GM18511 (cell line): ENCODE measurements at regions not wholly inside any gene's neighbourhood (a gene's known extent, or its start where the extent isn't known, plus 50 kb on each side); places are given as distances from the start of the nearest gene placed in this dataset.

Experiments
- ATAC-seq: cut with Tn5 transposase; IDR thresholded peaks from one replicate; pipeline ENCODE4 v1.9.1; 2021; ENCODE audit warnings: mild to moderate bottlenecking, moderate library complexity; ENCODE audit not compliant: unreplicated experiment

DNA sequence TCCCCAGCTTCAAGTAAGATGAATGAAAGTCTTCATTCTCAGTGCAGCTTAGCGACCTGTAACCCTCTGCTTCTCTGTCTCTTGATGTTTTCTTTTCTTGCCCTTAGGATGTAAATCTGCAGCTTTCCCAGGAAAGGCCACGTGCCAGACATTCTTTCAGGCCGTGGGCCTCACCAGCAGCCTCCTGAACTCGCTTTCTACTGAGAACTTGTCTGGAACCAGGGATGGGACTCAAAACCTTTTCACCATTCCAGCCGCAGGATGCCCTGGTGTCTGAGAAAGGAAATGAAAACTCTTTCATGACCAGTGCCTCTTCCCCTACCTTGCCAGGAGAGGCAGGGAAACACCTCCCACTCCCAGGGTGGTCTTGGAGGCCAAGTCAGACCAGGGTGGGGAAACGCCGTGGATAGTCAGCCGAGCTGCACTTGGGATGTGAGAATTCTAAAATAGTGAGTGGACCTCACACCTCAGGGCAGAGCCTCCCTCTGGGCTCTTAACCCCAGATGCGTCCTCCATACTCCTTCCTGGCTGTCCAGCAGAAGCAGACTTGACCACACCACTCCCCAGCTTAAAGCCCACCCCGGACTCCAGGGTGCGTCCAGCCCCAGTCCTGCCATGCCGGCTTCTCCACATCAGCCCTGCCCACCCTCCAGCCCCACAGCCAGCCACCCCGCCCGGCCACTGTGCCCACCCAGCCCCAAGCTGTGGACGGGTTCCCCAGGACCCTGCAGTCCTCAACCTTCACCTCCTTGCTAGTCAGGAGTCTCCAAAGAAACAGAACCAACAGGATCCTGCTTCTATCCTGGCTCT, 115.5 kb downstream of the TWIST2 start:
- ATAC-seq, result no peak

DNA sequence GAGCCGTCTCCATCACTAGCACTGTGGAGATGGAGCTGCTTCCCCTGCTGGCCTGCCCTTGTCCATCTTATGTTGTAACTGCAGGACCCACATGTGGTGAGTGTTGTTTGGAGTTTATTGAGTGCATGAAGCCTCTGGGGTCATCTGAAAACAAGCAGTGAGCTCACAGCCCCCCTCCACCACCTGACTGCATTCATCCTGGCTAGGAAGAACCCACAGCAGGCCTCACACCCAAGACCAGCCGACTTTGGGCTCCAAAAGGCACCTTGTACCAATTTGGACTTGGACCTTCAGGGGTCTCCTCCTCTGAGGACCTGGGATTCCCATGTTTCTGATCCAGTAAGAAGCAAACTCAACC, 116.1 kb downstream of the TWIST2 start:
- ATAC-seq, result no peak

DNA sequence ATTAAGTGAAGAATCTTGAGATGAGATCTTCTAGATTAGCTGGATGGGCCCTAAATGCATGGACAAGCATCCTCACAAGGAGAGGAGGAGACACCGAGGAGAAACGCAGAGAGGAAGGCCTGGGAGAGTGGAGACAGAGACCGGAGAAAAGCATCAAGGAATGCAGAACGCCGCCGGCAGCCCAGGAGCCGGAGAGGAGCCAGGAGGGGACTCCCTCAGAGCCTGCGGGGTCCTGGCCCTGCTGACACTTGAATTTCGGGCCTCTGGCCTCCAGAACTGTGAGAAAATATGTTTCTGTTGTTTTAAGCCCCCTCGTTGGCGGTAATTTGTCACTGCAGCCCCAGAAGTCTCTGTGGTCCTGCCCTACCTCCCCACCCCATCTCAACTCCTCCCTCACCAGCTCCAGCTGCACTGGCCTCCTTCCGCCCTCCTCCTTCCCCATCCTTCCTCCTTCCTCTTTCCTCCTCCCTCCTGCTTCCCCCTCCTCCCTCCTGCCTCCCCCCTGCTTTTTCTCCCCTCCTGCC, 116.7 kb downstream of the TWIST2 start:
- ATAC-seq, result no peak

DNA sequence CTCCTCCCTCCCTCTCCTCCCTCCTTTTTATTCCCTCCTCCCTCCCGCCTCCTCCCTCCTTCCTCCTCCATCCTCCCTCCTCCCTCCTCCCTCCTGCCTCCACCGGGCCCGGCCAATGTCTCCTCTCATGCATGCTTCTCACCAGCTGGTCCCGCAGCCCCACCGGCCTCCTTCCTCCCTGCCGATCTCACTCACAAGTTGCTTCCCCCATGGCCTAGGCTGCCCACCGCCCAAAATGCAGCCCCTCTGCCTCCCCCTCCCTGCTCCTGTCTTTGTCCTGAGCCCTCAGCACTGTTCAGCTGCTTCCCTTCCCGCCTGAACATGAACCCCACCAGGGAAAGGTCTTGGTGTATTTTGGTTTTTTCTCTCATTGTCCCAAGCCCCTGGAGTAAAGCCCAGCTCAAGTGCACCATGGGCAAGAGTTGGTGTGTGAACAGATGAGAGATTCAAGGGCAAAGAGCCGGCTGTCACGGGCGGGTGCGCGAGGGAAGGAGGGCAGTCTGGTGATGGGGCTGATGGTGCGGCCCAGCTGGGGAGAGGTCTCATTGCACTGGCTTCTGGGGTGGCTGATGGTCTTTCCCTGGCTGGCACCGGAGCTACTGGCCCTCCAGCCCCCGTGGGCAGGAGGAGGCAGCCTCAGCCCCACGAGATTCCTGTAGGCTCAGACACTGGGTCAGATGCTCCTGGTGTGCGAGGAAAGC, 117.6 kb downstream of the TWIST2 start:
- ATAC-seq, result no peak

DNA sequence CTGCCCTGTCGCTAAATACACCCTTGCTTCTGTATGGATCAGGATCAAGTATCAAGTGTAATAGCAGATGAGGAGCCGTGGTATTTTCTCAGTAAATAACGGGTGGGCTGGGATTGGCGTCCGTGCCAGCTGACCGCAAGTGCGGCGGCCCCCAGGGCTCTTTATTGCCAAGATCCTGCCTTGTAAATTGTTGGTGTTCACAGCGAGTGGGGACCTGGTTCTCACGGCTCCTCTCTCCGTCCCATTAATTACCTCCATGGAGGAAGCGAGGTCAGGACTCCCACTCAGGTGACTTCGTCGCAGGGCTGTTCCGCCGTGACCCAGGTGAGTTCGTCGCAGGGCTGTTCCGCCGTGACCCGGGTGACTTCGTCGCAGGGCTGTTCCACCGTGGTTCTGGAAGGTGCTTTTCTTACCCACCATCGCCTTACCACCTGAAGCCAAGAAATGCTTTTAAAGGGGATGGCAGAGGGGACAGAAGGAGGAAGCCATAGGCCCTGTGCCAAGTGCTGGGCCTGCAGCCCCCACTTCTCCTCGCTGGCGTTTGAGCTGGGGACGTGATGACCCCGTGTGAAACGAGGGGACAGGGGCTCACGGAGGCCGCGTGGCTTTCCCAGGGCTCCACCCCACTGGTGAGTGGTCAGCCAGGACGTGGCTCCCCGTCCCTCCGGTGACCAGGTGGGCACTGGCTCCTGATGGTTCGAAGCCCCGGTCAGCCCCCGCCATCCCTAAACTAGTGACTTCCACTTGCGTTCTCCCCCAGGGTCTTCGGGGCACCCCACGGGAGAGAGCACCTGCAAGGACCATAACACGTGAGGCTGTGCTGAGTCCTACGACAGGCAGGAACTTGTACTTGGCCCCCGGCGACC, 118.4 kb downstream of the TWIST2 start:
- no peak for ATAC-seq

DNA sequence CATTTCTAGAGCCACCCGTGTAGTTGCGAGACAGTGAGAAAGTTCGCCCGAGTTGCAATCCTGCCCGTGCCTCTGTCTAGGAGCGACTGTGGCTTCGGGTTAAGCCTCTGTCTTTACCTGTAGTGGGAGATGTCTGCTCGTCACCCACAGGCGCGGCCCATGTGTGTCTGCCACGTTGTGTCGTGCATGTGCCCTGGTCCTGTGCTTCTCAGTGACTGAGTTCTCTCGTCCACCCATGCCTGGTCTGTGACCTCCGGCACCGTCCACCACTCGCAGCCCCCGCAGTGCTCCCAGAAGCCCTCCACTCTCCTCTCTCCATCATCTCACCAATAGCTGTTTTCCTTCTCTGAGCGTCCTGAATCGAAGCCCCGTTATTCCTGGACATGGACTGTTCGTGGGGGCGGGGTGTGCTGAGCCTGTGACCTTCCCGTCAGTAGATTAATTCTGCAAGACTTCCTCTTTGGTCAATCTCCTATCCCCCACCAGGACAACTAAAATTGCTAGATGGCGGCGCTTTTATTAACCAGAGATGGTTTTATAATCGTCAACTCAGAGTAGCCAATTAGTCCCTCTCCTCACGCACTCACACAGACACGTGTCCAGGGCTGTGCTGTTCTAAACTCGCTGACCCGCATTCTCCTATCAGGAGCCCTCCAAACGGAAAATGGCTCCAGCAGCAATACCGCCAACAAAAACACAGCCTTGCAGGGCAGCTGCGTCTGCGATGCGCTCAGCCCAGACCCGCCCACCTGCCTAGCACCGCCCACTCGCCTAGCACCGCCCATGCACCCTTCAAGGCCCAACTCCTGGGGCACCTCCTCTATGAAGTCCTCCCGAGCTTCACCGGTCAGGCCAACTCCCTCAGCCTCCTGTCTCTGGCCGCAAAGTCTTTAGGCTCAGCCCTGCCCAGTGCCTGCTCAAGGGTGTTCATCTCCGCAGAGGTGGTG, 119.4 kb downstream of the TWIST2 start:
- ATAC-seq, result no peak

DNA sequence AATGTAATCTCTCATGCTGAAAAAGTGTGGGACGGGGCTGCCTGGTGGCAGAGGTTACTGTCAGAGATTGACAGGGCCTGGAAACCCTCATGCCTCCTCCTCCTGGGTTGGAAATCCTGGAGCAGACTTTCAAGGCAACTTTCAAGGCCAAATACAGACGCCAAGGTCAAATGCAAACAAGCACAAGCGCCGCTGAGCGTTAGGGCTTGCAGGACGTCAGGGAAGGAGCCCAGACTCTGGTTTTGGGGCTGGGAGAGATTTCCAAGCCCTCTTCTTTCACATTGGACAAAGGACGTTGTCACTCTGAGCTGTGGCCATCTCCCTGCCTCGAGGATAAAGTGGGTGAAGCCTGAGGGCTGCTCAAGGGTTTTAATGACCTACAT, 120.1 kb downstream of the TWIST2 start:
- no peak for ATAC-seq

DNA sequence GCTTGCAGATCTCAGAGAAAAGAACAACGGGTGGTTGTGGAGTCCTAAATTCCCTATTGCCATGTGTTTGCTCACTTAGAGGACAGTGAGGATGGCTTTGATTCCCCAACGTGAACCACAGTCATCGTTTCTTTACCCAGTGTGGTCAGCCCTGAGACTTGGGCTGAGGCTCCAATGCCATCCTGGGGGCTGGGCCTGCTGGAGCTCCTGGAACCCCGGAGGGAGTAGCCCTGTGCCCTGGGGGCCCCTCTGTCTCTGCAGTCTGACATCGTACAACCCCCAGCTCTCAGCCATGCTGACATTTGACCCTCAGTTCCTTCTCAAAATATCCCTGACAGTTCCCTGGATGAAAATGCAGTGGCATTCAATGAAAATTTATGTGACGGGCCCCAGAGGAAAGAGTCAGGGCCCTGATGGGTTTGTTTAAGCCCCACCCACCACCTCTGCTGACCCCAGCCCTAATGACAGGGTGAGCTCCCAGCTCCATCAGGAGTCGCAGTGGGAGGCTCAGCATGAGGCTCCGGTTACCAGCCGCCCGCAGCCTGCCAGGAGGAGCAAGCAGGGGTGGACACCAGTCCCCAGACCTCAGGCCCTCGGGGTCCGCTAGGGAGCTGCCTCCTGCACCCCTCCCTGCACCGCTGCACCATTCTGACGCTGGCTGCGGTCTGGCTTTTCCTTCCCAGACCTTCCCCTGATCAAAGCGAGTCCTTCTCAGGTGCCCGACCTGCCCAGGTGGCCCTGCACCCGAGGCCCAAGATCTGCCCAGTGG, 120.9 kb downstream of the TWIST2 start:
- ATAC-seq, result no peak

DNA sequence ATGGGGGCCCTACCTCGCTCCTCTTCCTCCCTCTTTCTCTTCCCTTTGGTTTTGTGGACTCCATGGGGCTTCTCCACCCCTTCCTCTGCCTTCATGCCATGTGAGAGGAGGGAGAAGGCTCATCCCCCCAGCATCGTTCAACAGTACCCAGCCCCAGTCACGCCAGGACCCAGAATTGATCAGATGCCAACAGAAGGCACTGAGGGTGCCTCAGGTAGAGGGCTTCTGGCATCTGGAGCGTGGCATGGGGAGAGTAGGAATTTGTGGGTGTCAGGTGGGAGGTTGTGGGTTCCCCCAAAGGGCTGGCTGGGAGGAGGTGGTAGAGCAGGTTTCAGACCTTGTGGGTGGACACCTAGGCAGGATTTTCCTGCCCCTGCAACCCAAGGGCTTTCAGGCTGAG, 122.0 kb downstream of the TWIST2 start:
- ATAC-seq, result no peak

DNA sequence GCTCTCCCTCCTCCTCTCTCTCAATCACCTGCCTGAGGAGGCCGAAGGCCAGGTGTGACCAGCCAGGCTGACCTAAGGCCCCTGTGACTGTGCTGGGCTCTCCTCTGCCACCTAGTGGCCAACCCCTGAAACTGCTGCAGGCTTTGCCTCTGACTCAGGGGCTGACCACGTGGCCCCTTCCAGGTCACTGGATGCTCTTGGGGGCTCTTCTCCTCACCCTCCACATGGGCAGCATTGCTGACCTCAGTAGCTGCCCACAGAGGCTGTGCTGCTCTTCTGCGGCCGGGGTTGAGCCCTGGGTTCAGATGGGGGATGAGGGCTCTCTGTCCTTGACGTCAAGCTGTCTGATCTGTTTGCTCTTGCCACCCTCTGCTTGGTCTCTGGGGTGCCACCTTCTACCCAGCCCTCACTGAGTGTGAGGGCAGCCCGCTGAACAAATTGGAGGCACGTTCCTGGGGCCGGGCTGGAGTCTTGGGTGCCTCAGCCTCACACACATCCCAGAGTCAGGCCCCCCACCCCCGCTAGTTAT, 122.7 kb downstream of the TWIST2 start:
- ATAC-seq, result peak; percentile 65

DNA sequence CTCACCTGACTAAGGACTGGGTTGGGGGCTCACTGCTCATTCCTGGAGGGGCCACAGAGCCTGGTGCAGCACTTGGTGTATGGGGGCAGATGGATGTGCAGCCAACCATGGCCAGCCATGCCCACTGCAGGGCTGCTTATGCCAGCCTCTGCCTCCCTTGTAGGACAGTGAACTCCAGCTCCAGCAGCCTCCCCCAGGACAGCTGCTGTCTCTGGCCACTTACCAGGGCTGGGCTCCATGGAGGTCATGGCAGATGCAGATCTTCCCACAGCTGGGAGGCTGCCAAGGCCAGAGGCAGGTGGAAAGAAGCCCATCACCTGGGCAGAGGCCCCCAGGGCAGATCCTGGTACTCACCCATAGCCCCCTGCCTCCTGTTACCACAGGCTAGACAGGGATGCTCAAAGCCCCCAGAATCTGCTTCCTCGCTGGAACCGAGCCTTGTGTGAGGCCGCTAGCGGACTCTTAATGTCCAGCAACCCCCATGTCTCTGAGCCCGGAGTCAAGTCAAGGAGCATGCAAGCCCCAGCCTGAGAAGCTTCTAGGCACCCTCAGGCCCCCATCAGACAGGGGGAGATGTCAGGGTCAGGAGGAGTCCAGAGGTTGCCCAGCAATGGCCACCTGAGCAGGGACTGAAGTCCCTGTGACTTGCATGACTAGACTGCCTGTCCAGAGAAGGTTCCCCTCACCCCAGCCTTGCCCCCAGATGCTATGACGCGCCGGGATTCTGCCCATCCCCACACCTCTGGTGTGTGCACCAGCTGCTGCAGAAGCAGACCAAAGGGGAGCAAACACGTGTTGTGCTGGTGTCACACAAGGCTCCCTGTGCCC, 123.6 kb downstream of the TWIST2 start:
- ATAC-seq, result no peak

DNA sequence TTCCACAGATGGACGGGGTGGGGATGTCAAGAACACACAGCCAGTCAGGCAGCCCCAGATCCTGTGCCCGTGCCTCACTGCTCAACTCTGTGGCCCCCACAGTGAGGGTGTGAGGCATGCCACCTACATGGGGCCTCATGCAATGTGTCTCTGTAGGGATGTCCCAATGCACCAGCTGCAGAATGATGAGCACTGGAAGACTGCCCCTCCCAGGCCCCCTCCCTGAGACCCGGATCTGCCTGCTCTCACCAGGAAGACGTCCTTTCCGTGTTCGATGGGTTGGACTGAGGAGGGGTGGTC, 124.2 kb downstream of the TWIST2 start:
- no peak for ATAC-seq

DNA sequence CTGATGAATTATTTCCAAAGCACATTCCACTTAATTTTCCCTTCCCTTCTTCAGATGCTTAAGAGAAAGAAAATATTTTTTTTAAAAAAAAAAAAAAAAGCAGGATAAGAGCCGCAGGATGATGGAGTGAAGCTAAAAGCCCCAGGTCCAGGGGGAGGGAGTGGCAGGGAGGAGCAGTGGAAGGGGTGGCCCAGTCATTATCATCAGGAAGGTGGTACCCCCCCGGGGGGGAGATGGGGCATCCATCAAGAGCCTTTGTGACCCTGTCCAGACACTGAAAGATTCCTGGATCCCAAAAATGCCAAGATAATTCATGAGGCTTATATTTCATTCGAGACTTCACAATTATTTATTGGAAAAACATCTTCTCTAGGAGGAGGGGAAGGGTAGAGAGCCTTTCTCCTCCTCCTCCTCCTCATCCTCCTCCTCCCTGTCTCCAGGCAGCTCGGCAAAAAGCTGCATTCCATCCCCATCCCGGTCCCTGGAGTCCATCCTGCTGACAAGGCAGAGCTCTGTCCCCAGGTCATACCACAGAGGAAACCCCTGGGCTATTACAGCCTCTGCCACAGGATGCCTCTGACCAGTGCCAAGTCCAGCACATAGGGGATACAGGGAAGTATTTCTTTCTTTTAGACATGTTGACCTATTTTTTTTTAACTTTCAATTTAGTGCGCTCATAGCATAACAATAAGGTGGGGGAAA, 125.3 kb downstream of the TWIST2 start:
- ATAC-seq, result no peak

DNA sequence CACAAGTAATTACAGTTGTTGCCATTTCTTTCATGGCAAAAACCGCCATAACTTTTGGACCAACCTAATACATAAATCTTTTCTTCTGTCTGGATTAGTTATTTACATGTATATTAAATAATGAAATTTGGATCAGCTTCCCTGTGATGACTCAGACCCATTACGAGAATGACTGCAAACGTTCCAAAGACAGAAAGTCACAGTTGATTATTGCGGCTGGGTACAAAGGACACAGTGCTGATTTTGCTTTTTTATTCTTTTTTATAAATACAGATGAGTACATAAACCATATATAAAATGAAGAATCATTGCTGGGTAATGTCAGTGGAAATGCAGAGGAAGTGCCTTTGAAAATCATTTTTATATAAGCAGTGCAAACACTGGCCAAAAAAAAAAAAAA, 126.2 kb downstream of the TWIST2 start:
- ATAC-seq, result no peak

DNA sequence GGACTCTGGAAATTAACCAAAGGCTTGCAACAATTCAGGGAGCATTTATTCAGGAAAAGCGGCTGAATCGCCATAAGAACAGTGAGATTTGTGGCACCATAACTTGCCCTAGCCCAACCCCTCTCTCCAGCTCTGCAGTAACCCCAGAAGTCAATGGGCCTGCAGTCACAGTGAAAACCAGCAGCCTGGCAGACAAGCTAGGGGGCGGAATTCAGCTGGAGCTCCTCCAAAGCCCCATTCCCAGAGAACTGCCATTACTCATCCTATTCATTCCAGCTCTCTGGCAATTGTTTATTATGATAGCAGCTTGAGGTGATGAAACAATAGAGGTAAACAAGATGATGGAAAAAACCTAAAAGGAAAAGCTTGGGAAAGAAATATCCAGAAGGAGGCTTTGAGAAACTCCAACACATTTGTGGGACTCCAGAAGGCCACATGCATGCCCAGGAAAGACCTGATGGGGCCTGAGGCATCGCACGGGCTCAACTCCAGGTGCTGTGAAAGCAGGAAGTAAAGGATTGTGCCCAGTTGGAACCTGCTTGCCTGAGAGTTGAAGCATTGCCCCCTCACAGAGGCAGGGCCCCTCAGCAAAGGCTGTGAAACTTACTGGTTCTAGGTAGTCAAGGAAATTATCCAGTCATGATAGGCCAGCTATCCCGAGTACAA, 126.7 kb downstream of the TWIST2 start:
- no peak for ATAC-seq

DNA sequence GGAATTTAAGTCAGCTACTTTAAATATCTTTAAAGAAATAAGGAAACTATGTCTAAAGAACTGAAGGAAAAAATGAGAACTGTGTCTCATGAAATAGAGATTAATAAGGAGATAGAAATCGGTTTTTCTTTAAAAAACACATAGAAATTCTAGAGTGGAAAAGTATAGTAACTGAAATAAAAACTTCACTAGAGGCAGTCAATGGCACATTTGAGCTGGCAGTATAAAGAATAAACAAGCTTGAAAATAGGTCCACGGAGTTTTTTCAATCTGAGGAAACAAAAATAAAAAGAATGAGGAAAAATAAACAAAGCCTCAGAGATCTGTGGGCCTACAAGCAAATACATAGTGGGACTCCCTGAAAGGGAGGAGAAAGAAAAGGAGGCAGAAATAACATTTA, 127.5 kb downstream of the TWIST2 start:
- no peak for ATAC-seq

DNA sequence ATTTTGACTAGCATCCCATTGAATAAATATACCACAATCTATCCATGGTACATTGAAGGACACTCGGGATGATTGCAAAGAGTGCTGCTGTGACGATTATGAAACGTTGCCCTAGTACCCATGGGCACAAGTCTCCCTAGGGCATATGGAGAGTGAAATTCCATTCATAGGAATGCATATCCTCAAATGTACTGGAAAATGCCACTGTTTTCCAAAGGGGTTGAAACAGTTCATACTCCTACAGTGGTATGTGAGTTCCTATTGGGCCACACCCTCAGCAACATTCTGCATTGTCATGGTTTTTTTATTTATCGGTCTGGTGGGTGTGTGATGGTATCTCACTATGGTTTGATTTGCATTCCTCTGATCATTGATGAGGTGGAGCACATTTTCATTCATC, 130.6 kb downstream of the TWIST2 start:
- ATAC-seq, result no peak

DNA sequence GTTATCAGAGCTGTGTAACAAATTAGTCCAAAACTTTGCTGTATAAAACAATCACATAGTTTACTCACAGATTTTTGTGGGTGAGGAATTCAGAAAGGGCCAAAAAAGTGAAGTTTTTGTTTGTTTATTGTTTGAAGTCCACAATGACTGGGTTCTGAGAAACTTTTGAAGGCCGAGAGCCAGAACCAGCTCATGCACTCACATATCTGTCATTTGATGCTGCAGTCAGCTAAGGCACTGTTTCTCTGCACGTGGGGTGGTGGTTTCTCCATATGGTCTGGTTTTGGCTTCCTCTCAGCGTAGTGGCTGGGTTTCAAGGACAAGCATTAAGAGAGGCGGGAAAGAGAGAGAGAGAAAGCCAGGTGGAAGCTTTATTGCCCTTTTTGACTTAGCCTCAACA, 131.8 kb downstream of the TWIST2 start:
- no peak for ATAC-seq
